ENCODE measurements at regions not wholly inside any gene's neighbourhood (a gene's known extent, or its start where the extent isn't known, plus 50 kb on each side); places are given as distances from the start of the nearest gene placed in this dataset.
"Not testable (repeated sequence)": the region's sequence is repeated elsewhere in the genome, so short reads cannot be mapped to it uniquely, and the experiment has no call there.

- no peak overlapping the region for H3K4me3 ChIP-seq (ENCODE audit: low read depth, low read length)
- H3K27me3 ChIP-seq (ENCODE audit: control insufficient read depth, insufficient read depth, low read length), result no peaks in the 10 kb centered on the region
- no peaks in the 10 kb centered on the region for H3K4me1 ChIP-seq (ENCODE audit: control insufficient read depth, insufficient read depth, low read length)
- no peak overlapping the region for H3K9ac ChIP-seq (ENCODE audit: low read depth, low read length)
- H3K9me3 ChIP-seq (ENCODE audit: control insufficient read depth, insufficient read depth, low read length), result peaks cover 21% of the 10 kb centered on the region
- H3K27ac ChIP-seq (ENCODE audit: low read depth, low read length), result no peak overlapping the region
- H3K36me3 ChIP-seq (ENCODE audit: control insufficient read depth, insufficient read depth, low read length), result no peaks in the 10 kb centered on the region
Measured at GRCh38 chrX:143935601-143936000, 51.7 kb downstream of the UBE2NL start.

DNA sequence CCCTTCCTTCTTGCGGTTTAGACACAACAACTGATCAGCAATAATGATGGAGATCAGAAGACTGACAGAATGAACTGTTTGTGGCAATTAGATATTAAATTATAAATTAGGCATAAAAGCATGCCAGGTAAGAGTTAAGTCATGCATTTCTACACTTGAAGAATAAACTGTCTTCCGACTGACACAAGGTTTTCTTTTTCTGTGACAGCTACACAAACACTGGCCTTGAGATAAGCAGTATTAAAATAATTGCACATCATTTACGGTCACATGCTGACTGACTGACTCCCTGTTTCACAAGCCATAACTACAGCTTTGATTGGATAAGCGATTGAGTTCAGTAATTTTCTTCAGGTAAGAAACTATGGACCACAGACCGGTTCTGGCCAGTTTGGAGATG is 56.2 kb downstream of the UBE2NL start:
- Histone ChIP-seq H3K27ac (ENCODE audit: low read depth, low read length) (no peak overlapping the region), H3K4me1 (ENCODE audit: control insufficient read depth, insufficient read depth, low read length) (no peaks in the 10 kb centered on the region), H3K9me3 (ENCODE audit: control insufficient read depth, insufficient read depth, low read length) (peaks cover 14% of the 10 kb centered on the region), H3K36me3 (ENCODE audit: control insufficient read depth, insufficient read depth, low read length) (no peaks in the 10 kb centered on the region), H3K9ac (ENCODE audit: low read depth, low read length) (no peak overlapping the region), H3K4me3 (ENCODE audit: low read depth, low read length) (no peak overlapping the region), H3K27me3 (ENCODE audit: control insufficient read depth, insufficient read depth, low read length) (no peaks in the 10 kb centered on the region)

GRCh38 chrX:143945171-143945570 is 61.3 kb downstream of the UBE2NL start:
- Histone ChIP-seq H3K9me3 (ENCODE audit: control insufficient read depth, insufficient read depth, low read length) (peaks cover 39% of the 10 kb centered on the region), H3K9ac (ENCODE audit: low read depth, low read length) (no peak overlapping the region), H3K27me3 (ENCODE audit: control insufficient read depth, insufficient read depth, low read length) (no peaks in the 10 kb centered on the region), H3K4me1 (ENCODE audit: control insufficient read depth, insufficient read depth, low read length) (no peaks in the 10 kb centered on the region), H3K36me3 (ENCODE audit: control insufficient read depth, insufficient read depth, low read length) (no peaks in the 10 kb centered on the region), H3K4me3 (ENCODE audit: low read depth, low read length) (no peak overlapping the region), H3K27ac (ENCODE audit: low read depth, low read length) (no peak overlapping the region)

DNA sequence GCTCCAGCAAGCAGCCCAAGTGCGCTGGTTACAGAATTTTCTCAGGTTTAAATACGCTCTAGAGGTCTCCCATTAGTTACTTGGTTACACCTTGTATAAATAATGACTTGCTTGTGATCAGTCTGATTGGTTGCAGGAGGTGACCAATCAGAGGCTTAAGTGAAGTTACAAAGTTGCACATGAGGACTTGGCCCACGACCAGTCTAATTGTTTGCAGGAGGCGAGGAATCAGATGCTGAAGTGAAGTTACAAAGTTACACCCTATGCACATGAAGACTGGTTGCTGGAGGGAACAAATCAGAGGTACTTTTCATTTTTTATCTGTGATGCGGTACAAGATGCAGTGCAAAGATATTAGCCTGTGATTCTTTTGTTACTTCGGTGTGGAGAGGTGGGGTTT is 80.7 kb downstream of the UBE2NL start:
- Histone ChIP-seq H3K4me1 (ENCODE audit: control insufficient read depth, insufficient read depth, low read length) (no peaks in the 10 kb centered on the region), H3K9ac (ENCODE audit: low read depth, low read length) (no peak overlapping the region), H3K27me3 (ENCODE audit: control insufficient read depth, insufficient read depth, low read length) (no peaks in the 10 kb centered on the region), H3K9me3 (ENCODE audit: control insufficient read depth, insufficient read depth, low read length) (peaks cover 37% of the 10 kb centered on the region), H3K4me3 (ENCODE audit: low read depth, low read length) (no peak overlapping the region), H3K36me3 (ENCODE audit: control insufficient read depth, insufficient read depth, low read length) (no peaks in the 10 kb centered on the region), H3K27ac (ENCODE audit: low read depth, low read length) (no peak overlapping the region)

DNA sequence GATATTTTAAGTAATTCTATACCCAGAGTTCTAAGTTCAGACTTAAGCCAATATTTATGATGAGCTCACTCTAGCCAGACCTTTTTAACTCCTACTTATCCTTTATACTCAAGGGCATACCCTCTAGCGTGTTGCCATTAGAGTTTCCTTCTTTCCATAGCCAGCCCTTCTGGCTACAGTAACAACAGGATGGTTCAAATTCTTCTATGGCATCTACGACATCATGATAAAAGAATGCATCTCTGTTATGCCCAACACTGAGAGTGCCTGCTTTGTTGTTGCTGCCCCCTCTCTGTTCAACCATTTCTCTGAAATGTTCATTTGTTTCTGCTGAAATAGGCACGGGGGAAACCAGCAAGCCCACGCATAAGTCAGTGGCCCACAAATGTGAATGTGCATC is 104.5 kb downstream of the UBE2NL start:
- Histone ChIP-seq H3K9me3 (ENCODE audit: control insufficient read depth, insufficient read depth, low read length) (peaks cover 28% of the 10 kb centered on the region), H3K36me3 (ENCODE audit: control insufficient read depth, insufficient read depth, low read length) (no peaks in the 10 kb centered on the region), H3K9ac (ENCODE audit: low read depth, low read length) (no peak overlapping the region), H3K4me1 (ENCODE audit: control insufficient read depth, insufficient read depth, low read length) (no peaks in the 10 kb centered on the region), H3K27ac (ENCODE audit: low read depth, low read length) (no peak overlapping the region), H3K4me3 (ENCODE audit: low read depth, low read length) (no peak overlapping the region), H3K27me3 (ENCODE audit: control insufficient read depth, insufficient read depth, low read length) (no peaks in the 10 kb centered on the region)

- H3K27me3 ChIP-seq (ENCODE audit: control insufficient read depth, insufficient read depth, low read length), result no peaks in the 10 kb centered on the region
- H3K4me1 ChIP-seq (ENCODE audit: control insufficient read depth, insufficient read depth, low read length), result no peaks in the 10 kb centered on the region
- no peak overlapping the region for H3K4me3 ChIP-seq (ENCODE audit: low read depth, low read length)
- H3K9me3 ChIP-seq (ENCODE audit: control insufficient read depth, insufficient read depth, low read length), result peaks cover 29% of the 10 kb centered on the region
- no peaks in the 10 kb centered on the region for H3K36me3 ChIP-seq (ENCODE audit: control insufficient read depth, insufficient read depth, low read length)
- no peak overlapping the region for H3K27ac ChIP-seq (ENCODE audit: low read depth, low read length)
- no peak overlapping the region for H3K9ac ChIP-seq (ENCODE audit: low read depth, low read length)
Measured at GRCh38 chrX:143994206-143994605, 110.3 kb downstream of the UBE2NL start.

- H3K9ac ChIP-seq (ENCODE audit: low read depth, low read length), result no peak overlapping the region
- no peaks in the 10 kb centered on the region for H3K36me3 ChIP-seq (ENCODE audit: control insufficient read depth, insufficient read depth, low read length)
- H3K4me3 ChIP-seq (ENCODE audit: low read depth, low read length), result no peak overlapping the region
- H3K27ac ChIP-seq (ENCODE audit: low read depth, low read length), result no peak overlapping the region
- H3K27me3 ChIP-seq (ENCODE audit: control insufficient read depth, insufficient read depth, low read length), result no peaks in the 10 kb centered on the region
- H3K9me3 ChIP-seq (ENCODE audit: control insufficient read depth, insufficient read depth, low read length), result peaks cover 28% of the 10 kb centered on the region
- no peaks in the 10 kb centered on the region for H3K4me1 ChIP-seq (ENCODE audit: control insufficient read depth, insufficient read depth, low read length)
Measured at GRCh38 chrX:143998261-143998660, 114.4 kb downstream of the UBE2NL start.

- Histone ChIP-seq H3K9ac (ENCODE audit: low read depth, low read length) (no peak overlapping the region), H3K4me1 (ENCODE audit: control insufficient read depth, insufficient read depth, low read length) (no peaks in the 10 kb centered on the region), H3K27ac (ENCODE audit: low read depth, low read length) (no peak overlapping the region), H3K4me3 (ENCODE audit: low read depth, low read length) (no peak overlapping the region), H3K27me3 (ENCODE audit: control insufficient read depth, insufficient read depth, low read length) (no peaks in the 10 kb centered on the region), H3K9me3 (ENCODE audit: control insufficient read depth, insufficient read depth, low read length) (peaks cover 54% of the 10 kb centered on the region), H3K36me3 (ENCODE audit: control insufficient read depth, insufficient read depth, low read length) (no peaks in the 10 kb centered on the region)
Measured at GRCh38 chrX:144006811-144007210, 122.9 kb downstream of the UBE2NL start.

GRCh38 chrX:144040793-144041192 is 156.9 kb downstream of the UBE2NL start:
- Histone ChIP-seq H3K9me3 (ENCODE audit: control insufficient read depth, insufficient read depth, low read length) (peaks cover 17% of the 10 kb centered on the region), H3K4me1 (ENCODE audit: control insufficient read depth, insufficient read depth, low read length) (no peaks in the 10 kb centered on the region), H3K27me3 (ENCODE audit: control insufficient read depth, insufficient read depth, low read length) (no peaks in the 10 kb centered on the region), H3K27ac (ENCODE audit: low read depth, low read length) (no peak overlapping the region), H3K4me3 (ENCODE audit: low read depth, low read length) (no peak overlapping the region), H3K9ac (ENCODE audit: low read depth, low read length) (no peak overlapping the region), H3K36me3 (ENCODE audit: control insufficient read depth, insufficient read depth, low read length) (no peaks in the 10 kb centered on the region)

- peaks cover 13% of the 10 kb centered on the region for H3K9me3 ChIP-seq (ENCODE audit: control insufficient read depth, insufficient read depth, low read length)
- H3K4me1 ChIP-seq (ENCODE audit: control insufficient read depth, insufficient read depth, low read length), result no peaks in the 10 kb centered on the region
- H3K27me3 ChIP-seq (ENCODE audit: control insufficient read depth, insufficient read depth, low read length), result no peaks in the 10 kb centered on the region
- no peaks in the 10 kb centered on the region for H3K36me3 ChIP-seq (ENCODE audit: control insufficient read depth, insufficient read depth, low read length)
- H3K9ac ChIP-seq (ENCODE audit: low read depth, low read length), result no peak overlapping the region
- H3K4me3 ChIP-seq (ENCODE audit: low read depth, low read length), result no peak overlapping the region
- H3K27ac ChIP-seq (ENCODE audit: low read depth, low read length), result no peak overlapping the region
Measured at GRCh38 chrX:144042271-144042670, 158.4 kb downstream of the UBE2NL start.

DNA sequence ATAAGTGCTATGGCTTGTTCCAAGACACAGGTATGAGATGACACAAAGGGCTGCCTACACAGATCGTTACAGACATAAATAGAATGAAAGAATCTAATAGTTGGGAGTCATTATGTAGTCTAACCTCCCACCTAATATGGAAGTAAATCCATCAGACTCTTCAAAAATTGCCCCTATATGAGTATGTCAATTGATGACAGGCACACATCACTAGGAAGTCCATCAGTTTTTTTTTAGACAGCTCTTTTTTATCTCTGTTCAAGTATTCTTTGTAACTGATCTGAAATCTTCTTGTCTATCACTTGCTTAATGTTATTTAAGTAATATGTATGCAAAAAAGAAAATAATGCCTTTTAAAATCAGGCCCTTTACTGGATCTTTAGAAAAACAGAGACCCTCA is 191.6 kb downstream of the UBE2NL start:
- no peak overlapping the region for H3K4me3 ChIP-seq (ENCODE audit: low read depth, low read length)
- H3K27ac ChIP-seq (ENCODE audit: low read depth, low read length), result no peak overlapping the region
- H3K36me3 ChIP-seq (ENCODE audit: control insufficient read depth, insufficient read depth, low read length), result no peaks in the 10 kb centered on the region
- H3K27me3 ChIP-seq (ENCODE audit: control insufficient read depth, insufficient read depth, low read length), result no peaks in the 10 kb centered on the region
- peaks cover 15% of the 10 kb centered on the region; the same call in 1 of the 2 replicates for H3K9me3 ChIP-seq (ENCODE audit: control insufficient read depth, insufficient read depth, low read length)
- H3K4me1 ChIP-seq (ENCODE audit: control insufficient read depth, insufficient read depth, low read length), result no peaks in the 10 kb centered on the region
- H3K9ac ChIP-seq (ENCODE audit: low read depth, low read length), result no peak overlapping the region

DNA sequence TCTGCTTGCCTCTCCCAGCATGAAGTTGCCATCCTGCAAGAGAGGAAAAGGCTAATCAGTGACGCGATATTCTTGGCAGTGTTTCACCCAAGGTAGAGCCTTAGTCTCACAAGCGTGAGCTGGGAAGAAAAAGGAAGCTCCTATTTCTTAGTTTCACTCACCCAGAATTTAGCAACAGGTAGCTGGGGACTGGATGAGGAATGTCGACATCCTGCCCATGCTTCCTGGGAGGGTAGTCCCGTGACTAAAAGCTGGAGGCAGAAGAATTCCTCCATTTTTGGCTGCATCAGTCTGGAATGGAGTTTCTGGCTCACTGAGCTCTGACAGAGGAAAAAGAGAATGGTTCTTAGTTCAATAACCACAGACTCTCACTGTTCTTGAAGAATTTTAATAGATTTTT is 198.4 kb downstream of the UBE2NL start:
- H3K4me3 ChIP-seq (ENCODE audit: low read depth, low read length); H3K27ac ChIP-seq (ENCODE audit: low read depth, low read length); H3K9ac ChIP-seq (ENCODE audit: low read depth, low read length); H3K4me1 ChIP-seq (ENCODE audit: control insufficient read depth, insufficient read depth, low read length); H3K9me3 ChIP-seq (ENCODE audit: control insufficient read depth, insufficient read depth, low read length); H3K27me3 ChIP-seq (ENCODE audit: control insufficient read depth, insufficient read depth, low read length); H3K36me3 ChIP-seq (ENCODE audit: control insufficient read depth, insufficient read depth, low read length): not testable (repeated sequence)

Measured in HUES48 (cell line).